GM12892 (cell line): ENCODE measurements at regions not wholly inside any gene's neighbourhood (a gene's known extent, or its start where the extent isn't known, plus 50 kb on each side); places are given as distances from the start of the nearest gene placed in this dataset.

Experiments
- POLR2A ChIP-seq: IDR thresholded peaks from 2 replicates; pipeline ENCODE4 v1.6.1; 2011; ENCODE audit warnings: low read depth, low read length, control low read depth
- POLR2AphosphoS5 ChIP-seq: IDR thresholded peaks from 2 replicates; pipeline ENCODE4 v1.6.1; 2011; ENCODE audit warnings: low read depth, low read length, control low read depth
- TAF1 ChIP-seq: IDR thresholded peaks from 2 replicates; pipeline ENCODE4 v1.6.1; 2011; ENCODE audit warnings: low read depth, mild to moderate bottlenecking, control low read depth, low read length, borderline replicate concordance

DNA sequence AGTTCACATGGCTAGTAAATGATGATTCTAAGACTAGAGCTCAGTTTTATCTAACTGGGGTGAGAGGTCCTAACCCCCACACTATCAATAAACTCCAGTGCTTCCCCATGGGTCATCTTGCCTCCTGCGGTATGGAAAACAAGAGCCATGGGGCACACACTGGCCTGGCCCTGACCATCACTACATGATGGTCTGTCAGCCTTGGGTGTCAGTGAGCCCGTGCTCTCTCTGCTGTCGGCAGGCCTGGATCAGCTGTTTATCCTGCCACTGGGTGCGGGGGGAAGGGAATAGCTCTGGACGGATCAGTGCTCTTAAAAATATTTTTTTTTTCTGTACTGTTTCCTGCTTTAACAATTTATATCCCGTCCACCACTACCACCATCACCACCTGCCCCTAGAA, 255.0 kb upstream of the ADGRL2 start:
- TF ChIP-seq TAF1 (no peak), POLR2A (no peak), POLR2AphosphoS5 (no peak)
